ENCODE measurements at regions not wholly inside any gene's neighbourhood (a gene's known extent, or its start where the extent isn't known, plus 50 kb on each side); places are given as distances from the start of the nearest gene placed in this dataset.
"Not testable (repeated sequence)": the region's sequence is repeated elsewhere in the genome, so short reads cannot be mapped to it uniquely, and the experiment has no call there.

DNA sequence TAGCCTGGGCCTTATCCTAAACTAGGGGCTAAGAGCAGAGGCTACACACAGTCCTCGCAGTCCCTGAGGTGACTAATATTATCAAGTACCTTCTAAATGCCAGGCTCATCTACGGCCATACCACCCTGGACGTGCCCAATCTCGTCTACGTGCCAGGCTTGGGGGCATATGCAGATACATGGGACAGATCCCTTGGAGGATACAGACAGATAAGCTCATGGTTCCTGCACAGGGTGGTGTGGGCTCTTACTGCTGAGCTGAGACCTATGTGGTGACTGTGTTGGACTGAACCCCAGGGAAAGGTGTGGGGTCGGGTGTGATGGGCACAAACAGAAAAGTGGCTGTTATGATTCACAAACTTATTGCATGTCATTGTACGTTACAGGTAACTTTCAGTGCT lies 268.4 kb upstream of the NEBL start:
- DNase-seq = no peak

DNA sequence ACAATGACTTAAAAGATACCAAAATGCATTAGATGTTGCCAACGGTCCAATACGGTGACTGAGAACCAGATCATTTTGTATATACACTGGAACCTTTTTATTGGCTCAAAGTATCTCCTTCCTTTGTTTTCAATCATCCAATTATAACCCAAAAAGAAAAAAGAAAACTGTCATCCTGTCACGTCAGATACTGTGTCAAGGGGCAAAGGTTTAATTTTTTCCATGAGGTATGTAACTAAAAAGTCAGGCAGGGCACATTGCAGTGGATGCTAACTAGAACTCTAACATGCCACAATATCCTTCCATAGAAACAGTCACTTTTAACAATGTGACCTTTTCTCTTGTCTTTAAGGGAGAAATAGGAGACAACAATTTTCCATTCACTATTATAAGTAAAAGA lies 267.6 kb upstream of the NEBL start:
- DNase-seq = no peak

DNA sequence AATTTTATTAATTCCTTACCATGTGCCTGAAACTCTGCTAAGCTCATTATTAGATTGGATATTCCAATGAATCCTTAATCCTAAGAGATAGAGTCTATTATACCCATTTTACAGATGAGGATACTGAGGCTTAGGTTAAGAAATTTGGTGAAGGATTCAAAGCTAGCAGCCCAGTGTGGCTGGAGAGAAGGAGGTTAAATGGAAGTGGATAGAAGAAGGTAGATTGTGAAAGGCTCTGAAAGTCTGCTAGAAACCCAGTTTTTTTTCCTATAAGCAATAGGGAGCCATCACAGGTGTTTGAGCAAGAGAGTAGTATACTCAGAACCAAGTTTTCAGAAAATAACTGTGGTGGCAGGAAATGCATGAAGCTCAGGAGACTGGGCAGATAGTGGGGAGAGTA lies 265.8 kb upstream of the NEBL start:
- DNase-seq = no peak

DNA sequence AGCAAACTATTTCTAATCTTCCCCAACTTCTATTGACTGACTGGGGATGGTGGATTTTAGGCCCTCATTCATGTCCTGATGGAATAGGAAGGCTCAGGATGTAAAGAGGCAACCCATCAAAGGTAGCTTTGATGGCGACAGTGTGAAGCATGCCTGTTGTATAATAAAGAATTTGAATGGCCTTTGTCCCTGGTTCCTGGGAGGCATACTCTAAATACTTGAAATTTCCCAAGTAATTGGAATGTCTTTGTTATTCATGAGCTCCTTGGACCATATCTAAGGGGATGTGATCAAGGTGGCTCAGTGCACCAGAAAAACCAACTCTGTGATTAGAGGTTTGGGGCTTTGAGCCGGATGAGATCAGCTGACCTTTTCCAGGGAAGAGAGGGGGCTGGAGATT lies 264.5 kb upstream of the NEBL start:
- no peak for DNase-seq

DNA sequence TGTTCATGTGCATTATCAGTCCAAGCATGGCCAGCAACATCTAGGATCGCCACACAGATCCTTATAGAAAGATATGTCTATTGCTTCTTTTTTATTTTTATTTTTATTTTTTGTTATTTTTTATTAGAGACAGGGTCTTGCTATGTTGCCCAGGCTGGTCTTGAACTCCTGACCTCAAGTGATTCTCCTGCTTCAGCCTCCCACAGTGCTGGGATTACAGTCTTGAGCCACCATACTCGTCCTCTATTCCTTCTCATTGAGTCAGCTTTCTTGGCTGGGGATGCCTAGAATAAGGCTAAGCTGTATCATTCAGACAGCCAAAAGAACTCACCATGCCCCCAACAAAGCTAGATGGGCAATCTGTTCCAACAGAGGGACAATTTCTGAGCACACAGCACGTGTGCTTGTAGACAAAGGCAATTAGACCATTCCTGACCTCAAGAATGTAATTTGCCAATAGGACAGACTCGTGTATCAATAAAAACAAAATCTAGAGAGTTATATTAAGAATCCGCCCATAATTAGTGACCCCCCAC lies 264.0 kb upstream of the NEBL start:
- no peak for DNase-seq

DNA sequence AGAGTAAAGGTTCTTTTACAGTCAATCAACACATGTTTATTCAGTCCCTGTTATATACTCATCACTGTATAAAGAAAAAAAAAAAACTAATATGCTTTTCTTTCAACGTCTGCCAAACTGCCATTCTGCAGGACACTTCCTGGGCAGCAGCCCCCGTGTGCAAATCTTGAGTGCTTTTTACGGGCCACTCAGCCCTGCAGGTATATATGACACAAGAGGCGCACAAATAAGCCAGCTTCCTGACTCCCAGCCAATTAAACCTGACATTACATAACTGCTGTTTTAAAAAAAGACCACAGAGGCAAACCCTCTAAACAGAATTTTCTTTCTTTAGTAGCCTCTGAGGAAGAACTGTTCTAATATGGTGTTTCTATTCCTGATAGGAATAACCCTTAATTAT lies 263.0 kb upstream of the NEBL start:
- no peak for DNase-seq

DNA sequence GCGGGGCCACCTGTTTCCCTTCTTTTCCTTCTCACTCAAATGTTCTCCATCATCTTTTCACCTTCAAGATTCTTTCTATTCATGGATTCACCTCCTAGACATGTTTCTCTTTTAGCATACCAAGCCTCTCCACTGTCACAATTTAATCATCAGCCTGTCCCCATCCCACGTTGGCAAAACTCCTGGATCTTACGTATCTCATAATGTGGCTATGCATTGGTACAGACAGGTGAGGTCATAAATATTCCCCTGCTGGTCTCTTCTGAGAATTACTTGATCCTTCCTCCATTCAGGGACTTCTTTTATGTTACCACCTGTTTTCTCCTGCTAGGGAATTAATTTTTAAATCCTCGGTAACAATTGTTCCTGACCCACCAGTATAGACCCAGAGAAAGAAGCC lies 262.6 kb upstream of the NEBL start:
- DNase-seq = no peak

DNA sequence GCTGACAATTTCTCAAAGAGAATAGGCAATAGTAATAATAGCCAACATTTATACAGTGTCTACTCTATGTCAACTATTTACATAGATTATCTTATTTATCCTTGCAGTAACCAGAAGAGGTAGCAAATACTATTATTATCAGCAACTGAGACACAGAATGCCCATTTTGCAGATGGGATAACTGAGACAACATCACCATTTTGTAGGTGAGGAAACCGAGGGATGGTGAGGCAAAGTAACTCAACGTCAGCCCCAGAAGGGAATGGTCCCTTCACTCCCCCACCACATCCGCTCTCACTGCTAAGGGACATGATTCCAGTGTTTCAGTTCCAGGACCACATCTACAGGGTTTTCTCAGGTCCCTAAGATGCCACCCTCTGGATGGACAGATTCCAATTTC lies 261.2 kb upstream of the NEBL start:
- DNase-seq = no peak

DNA sequence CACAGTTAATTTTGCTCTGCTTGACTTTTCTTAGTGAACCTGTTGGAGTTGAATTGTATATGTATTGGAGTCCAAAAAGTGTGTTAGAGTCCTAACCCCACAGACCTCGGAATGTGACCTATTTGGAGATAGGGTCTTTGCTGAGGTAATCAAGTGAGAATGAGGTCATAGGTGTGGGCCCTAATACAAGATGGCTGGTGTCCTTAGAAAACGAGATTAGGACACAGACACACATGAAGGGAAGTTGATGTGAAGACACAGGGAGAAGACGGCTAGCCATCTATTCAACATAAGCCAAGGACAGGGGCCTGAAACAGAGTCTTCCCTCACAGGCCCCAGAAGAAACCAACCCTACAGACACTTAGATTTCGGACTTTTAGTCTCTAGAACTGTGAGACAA lies 260.6 kb upstream of the NEBL start:
- no peak for DNase-seq

DNA sequence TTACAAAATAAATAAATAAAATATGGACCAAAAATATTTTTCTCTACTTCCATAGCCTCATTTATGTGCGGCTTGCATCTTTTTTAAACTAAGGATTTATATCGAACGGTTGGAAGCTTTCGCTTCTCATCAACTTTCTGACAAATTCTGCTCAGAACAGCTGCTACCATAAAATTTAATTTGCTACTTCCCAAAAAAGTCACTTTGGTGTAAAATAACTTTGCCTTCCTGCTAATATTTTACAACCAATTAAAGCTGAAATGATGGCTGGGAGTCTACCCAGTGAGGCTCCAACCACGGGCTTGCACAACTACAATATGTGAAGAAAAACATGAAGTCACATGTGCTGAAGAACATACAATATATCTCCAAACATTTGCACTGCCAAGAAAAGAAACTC lies 253.1 kb upstream of the NEBL start:
- no peak for DNase-seq

DNA sequence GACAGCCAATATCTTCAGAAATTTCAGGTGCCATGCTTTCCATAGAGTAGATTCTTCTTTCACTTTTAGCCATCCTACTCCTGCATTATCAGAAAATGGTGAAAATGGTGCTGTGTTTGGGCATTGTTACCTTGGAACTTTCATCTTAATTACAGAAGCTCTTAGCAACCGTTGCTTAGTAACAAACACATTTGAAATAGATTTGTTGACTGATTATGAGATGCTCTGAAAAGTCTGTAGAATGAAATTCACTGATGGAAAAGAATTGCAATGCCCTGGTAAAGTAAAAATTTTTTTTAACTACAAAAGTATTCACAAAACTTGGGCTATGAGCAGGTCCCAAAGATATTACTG lies 249.3 kb upstream of the NEBL start:
- no peak for DNase-seq

DNA sequence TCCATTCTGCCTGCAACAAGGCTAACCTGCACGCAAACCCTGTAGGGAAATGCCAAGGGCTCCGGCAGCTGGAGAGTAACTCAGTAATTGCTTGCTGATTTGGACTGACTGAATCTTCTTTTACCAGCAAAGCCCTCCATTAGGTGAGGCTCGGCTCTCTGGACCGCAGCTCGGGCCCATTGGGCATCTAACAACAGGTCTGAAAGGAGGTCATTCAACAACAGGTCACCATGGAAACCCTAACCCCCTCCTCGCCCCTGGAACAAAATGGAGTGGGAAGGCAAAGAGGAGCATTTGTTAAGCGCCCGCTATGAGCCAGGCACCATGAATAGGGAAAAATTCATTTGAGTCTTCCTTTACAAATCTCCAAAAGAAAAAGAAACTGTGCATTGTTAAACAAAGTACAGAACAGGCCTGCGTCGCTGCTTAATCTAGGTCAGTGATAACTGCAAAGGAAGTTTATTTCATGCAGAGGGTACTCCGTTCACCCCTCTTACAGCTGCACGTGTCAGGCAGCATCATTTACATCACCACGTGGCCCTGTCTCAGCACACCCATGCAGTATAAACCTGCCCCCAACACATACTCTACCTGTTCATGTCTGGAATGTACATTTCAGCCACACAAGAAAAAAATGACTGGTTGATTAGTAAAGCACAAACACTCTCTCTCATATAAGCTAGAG lies 248.8 kb upstream of the NEBL start:
- DNase-seq = no peak

DNA sequence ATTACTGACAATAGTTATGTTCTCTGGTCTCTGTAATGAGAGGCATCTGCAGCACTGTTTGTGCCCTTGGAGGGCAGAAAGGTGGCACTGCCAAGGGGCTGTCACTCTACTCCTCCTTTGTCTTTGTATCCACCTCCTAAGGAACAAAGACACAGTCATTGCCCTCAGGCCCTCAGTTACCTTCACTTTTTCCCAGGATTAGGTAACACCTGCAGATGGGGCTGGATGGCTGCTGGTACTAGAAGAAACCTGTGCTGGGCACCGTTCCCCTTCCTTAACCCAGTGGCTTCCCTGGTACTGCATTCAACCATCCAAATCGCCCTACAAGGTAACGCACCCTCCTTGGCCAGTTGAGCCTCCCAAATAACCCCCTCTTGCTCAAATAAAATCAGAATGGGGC lies 246.9 kb upstream of the NEBL start:
- DNase-seq = no peak

DNA sequence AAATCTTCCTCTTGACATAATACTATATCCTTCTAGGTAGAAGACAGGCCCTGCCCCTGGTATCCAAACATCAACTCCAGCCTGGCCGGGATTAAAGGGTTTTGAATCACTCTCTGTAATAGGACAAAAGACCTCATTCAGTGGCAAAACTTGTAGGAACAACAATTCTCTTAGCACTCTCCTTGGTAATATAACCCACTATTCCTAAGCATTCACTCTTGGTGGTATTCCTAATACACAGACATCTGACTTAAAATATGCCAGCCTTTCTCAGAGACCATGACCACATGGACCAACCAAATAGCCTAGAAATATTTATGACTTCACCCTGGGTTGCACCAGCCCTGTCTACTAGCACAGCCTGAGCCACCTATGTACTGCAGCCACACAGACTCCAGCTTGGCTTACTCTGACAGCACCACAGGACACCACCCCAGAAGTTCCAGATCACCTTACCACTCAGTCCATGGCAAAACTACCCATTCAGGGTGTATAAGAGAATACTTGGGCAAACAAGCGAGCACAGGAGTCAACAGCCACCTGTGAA lies 244.9 kb upstream of the NEBL start:
- no peak for DNase-seq

DNA sequence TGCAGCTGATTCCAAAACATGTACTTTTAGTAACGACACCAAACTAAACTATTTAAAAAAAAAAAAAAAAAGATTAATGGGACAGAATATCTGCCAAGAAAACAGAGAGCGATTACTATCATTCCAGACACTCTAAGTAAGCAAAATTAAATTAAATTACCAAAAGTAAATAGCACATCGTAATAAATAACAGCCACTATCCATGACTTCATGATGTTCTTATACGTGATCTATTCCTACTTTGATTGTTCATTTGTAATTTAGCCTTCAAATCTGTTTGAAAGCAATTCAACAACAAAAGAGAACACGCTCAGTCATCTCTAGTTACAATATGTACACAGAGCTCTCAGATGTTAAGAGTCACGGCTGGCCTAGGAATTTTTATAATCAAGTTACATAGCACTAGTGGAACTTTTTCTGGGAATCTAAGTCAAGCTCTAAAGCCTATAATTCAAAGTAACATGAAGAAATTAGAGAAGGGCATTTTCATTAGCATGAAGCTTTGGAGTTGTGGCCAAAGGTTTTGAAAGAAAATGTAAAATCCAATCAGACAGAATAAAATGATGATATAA lies 241.7 kb upstream of the NEBL start:
- DNase-seq = no peak

DNA sequence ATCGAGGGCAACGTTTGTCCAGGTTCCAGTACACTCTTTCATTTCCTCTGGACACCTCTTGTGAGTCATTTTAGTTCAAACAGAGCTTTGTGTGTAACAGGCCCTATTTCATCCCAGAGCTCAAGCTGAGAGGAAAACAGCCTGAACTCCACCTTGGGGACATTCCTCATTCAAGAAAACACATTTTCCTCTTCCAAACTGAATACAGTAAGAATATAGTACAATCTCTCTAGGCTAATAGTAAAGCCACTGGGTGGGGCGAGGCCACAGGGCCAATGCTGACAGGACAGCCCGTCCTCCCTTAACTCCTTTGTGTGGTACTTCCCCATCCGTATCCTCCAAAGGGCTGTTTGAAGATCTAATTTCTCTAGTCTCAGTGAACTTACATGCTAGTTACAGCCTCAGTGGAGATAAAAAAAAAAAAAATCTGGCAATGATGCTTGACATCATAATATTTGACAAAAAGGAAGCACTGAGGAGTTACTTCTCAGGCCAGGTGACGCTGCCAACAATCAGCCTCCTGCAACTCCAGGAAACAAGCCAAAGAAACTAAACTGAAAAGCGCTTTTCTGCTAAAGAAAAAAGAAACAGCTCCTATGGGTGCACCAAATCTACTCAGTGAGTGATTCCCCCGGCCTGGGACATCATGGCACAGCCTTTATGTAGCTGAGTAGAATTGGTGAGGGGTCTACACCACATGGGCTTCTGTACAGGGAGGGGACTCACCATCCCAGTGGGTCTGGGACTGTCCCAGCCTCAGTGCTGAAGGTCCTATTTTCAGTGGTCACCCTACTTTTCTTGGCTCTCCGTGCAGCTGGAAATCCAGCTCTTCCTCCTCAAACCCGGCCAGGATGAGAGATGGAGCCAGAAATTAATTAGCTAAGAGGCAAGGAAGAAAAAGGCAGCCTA lies 238.2 kb upstream of the NEBL start:
- no peak for DNase-seq

DNA sequence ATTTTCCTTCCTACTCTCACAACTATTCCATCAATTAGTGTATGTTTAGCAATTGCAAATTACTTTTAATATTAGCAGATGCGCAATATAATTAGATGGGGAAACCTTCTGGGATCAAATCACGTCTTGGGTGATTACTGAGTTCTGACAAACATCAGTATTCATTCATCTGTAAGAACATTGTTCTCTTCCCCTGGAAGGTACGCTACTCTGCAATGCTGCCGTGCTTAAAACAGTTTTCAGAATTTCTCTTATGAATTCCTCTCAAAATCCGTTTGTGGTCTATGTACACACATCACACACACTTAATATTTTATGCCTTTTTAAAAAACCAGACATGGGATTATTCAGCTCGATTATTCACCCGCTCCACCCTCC lies 237.5 kb upstream of the NEBL start:
- DNase-seq = no peak

DNA sequence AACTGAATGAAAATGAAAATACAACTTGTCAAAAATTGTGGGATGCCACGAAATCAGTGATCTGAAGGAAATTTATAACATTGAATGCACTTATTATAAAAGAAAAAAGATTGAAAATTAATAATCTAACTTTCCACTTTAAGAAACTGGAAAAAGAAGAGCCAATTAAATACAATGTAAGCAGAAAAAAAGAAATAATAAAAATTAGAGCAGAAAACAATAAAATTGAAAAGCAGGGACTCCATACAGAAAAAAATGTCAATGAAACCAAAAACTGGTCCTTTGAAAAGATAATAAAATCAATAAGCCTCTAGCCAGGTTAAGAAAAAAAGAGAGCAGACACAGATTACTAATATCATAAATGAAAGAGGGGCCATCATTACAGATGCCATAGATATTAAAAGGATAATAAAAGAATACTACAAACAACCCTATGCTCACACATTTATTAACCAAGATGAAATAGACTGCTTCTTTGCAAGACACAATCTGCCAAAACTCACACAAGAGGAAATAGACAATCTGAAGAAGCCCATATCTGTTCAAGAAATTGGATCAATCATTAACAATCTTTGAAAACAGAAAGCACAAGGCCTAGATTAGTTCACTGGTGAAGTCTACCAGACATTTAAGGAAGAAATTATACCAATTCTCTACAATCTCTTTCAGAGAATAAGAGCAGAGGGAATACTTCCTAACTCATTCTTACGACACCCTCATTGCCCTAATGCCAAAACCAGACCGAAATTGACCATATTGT lies 233.8 kb upstream of the NEBL start:
- no peak for DNase-seq

DNA sequence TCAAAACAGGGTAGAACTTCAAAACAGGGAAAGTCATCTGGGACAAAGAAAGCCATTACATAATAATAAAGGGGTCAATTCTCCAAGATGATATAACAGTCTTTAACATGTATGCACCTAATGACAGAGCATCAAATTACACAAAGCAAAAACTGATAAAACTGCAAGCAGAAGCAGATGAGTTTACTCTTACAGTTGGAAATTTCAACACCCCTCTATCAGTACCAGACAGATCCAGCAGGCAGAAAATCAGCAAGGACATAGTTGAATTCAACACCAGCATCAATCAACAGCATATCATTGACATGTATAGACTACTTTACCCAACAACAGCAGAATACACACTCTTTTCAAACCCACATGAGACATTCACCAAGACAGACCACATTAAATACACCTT lies 233.0 kb upstream of the NEBL start:
- DNase-seq = no peak

DNA sequence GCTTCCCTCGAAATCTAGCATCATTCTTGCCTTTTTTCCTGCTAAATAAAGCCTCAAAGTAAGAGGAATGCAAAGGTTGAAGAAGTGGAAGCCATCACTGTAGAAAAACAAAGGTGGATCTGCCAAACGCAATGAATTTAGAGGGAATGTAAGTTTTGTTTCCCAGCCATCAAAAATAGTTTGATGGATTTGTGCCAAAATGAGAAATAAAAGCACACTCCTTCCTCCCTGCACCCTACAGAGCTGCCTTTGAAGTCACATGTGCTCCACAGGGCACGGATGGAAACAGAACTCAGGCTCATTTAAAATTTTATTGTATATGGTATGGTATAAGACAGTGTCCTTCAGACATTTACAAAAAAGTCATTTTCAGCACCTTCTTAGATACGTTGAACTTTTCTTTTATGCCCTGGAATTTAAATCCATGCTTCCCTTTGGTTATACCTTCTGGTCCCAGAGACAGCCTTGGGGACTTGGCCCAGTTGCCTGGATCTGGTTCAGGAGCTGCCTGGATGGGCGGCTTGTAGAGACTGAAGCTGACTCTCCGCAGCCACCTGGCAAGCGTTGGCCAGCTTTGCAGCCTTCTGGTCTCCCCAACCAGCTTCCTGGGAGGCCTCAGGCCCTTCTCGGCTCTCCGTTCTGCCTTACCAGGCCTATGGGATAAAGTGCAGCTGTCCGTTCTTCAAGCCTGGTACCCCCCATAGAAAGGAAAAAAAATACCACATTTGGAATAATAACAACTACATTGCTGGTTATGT lies 228.5 kb upstream of the NEBL start:
- no peak for DNase-seq

DNA sequence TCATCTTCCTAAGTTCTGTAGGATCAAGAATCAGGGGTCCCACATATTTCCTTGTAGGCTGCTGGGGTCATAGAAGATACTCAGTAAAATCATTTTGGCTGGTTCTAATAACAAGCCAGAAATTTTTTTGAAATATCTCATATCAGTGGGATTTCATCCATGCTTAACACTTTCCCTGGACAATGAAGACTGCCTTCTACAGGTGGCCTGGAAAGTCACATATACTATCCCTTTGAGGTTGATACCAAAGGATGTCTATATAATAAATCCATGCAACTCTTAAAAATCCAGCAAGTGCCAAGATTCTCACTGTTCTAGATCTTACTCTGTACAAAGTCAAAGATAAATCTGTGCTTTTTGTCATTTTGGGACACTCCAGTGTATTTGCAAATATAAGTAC lies 225.8 kb upstream of the NEBL start:
- no peak for DNase-seq

DNA sequence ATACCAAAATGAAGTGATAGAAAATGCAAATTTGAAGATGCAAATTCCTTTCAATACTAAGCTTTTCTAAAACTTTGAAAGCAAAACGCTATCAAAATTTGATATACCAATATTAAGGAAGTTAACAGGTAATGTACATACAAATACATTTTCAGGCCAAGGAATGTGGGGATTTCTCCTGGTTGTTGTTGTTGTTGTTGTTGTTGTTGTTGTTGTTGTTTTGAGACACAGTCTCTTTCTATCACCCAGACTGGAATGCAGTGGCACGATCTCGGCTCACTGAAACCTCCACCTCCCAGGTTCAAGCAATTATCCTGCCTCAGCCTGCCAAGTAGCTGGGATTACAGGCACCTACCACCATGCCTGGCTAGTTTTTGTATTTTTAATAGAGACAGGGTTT lies 224.7 kb upstream of the NEBL start:
- not testable (repeated sequence) for DNase-seq
